ENCODE measurements at regions not wholly inside any gene's neighbourhood (a gene's known extent, or its start where the extent isn't known, plus 50 kb on each side); places are given as distances from the start of the nearest gene placed in this dataset.

DNA sequence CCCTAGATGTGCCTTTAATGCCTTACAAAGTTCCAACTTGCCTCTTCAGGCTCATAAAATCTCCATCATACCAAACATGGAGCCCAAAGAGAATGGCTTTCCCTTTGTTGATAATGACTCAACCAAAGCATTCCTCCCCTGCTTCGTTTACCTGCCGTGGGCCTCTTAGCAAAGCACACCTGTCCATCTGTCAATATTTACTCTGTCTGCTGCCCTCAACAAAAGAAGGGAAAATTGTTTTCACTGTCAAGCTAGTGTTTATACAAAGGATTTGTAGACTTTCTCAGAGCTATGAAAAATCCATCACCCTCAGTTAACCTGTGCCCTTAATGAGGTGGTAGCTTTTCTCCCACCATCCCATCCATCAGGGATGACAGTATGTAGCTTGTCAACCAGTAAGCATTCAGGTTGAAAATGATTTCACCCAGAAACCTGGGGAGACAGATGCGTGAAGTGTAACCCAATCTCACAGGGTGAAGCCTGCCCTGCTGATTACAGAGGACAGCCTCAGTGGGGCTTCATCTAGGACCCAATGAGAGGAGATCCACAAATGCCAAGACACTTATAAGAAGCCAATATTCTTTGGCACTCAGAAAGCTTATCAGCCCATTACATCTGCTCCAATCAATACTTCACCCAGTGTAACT lies 278.1 kb downstream of the NUAK1 start:
- Histone ChIP-seq H3K4me3 (no peak overlapping the region), H3K9me3 (replicated peaks) (no peaks in the 10 kb centered on the region; the same call in 1 of the 2 replicates), H3K27ac (no peak overlapping the region), H3K36me3 (no peaks in the 10 kb centered on the region), H3K27me3 (replicated peaks) (no peaks in the 10 kb centered on the region), H3K4me1 (replicated peaks) (no peaks in the 10 kb centered on the region)
- DNase-seq (ENCODE audit: low read depth in 1 of 2, low spot score in 2 of 2), result no peak

DNA sequence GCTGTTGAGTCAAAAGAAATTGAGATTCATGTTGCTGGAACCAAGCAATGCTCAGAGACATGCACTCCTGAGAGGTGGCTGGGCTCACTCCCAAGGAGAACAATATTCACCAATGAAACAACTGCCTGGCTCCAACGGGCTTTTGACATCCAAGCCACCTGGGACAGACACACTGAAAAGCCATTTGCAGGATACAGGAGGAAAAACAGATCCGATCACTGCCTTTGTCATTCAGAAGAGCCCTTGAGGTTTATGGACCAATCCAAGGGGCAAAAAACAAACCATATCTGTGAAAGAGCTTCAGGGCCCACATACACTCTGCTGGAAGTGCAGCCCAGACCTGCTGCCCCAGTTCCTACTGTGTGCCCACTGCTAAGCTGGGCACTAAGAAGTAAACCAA lies 277.5 kb downstream of the NUAK1 start:
- no peaks in the 10 kb centered on the region for H3K36me3 ChIP-seq
- H3K27ac ChIP-seq, result no peak overlapping the region
- no peaks in the 10 kb centered on the region for H3K27me3 ChIP-seq (replicated peaks)
- no peak overlapping the region for H3K4me3 ChIP-seq
- DNase-seq (ENCODE audit: low read depth in 1 of 2, low spot score in 2 of 2), result no peak
- no peaks in the 10 kb centered on the region for H3K4me1 ChIP-seq (replicated peaks)
- no peaks in the 10 kb centered on the region; the same call in 1 of the 2 replicates for H3K9me3 ChIP-seq (replicated peaks)

DNA sequence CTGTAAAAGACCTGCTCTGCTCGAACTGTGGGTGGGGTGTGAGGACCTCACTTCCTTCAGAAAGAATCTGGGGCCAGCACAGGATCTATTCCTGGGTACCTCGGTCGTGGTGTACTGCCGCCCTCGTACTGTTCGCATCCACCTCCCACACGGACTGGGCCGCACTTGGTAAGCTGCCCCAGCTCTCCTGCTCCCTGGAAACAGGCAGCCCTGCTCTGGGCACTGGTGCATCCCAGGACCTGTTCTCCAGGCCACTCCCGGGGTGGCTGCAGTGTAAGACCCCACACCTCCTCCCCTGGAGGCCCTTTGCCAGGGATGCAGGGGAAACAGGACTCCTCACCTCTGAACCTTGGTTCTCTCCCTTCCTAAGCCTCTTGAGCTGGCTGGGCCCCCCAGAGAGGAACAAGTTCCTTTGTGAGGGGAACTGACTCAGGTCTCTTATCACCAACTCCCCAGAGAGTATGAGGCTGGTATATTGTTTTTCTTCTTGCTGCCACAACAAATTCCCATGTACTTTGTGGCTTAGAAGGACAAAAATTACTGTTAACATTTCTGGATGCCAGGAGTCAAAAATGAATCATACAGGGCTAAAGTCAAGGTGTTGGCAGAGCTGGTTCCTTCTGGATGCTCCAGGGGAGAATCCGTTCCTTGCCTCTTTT lies 276.5 kb downstream of the NUAK1 start:
- Histone ChIP-seq H3K9me3 (replicated peaks) (no peaks in the 10 kb centered on the region; the same call in 1 of the 2 replicates), H3K27me3 (replicated peaks) (no peaks in the 10 kb centered on the region), H3K4me3 (no peak overlapping the region), H3K27ac (no peak overlapping the region), H3K36me3 (no peaks in the 10 kb centered on the region), H3K4me1 (replicated peaks) (no peaks in the 10 kb centered on the region)
- DNase-seq (ENCODE audit: low read depth in 1 of 2, low spot score in 2 of 2), result no peak

DNA sequence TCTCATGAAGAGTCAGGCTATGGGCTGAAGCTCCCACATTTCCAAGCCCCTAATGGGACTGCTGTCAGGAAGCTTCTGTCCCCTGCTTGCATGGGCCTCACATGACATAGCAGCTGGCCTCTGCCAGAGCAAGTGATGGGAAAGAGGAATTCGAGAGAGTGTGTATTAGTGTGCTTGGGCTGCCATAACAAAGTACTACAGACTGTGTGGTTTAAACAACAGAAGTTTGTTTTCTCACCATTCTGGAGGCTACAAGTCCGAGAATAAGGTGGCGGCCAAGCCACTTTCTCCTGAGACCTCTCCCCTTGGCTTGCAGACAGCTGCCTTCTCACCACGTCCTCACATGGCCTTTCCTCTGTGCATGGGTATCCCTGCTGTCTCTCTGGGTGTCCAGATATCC lies 274.4 kb downstream of the NUAK1 start:
- no peaks in the 10 kb centered on the region for H3K4me1 ChIP-seq (replicated peaks)
- H3K4me3 ChIP-seq, result no peak overlapping the region
- no peak overlapping the region for H3K27ac ChIP-seq
- no peaks in the 10 kb centered on the region for H3K36me3 ChIP-seq
- no peaks in the 10 kb centered on the region; the same call in 1 of the 2 replicates for H3K9me3 ChIP-seq (replicated peaks)
- no peaks in the 10 kb centered on the region for H3K27me3 ChIP-seq (replicated peaks)
- DNase-seq (ENCODE audit: low read depth in 1 of 2, low spot score in 2 of 2), result no peak

DNA sequence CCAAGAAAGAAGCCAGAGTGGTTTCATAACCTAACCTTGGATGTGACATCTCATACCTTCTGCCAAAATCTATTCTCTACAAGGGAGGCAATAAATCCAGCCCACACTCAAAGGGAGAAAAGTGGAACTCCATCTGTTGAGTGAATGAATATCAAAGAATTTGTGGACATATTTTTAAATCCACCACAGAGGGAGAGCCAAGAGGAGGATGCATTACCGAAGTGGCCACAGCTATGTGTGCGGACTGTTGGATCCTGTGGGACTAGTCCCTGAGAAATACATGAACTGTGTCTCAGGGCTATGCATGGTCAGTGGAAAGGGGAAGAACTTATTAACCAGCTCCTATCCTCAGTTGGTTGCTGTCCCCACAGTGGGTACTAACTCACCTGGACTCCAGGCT lies 273.9 kb downstream of the NUAK1 start:
- Histone ChIP-seq H3K4me3 (no peak overlapping the region), H3K36me3 (no peaks in the 10 kb centered on the region), H3K9me3 (replicated peaks) (no peaks in the 10 kb centered on the region; the same call in 1 of the 2 replicates), H3K27ac (no peak overlapping the region), H3K4me1 (replicated peaks) (no peaks in the 10 kb centered on the region), H3K27me3 (replicated peaks) (no peaks in the 10 kb centered on the region)
- no peak for DNase-seq (ENCODE audit: low read depth in 1 of 2, low spot score in 2 of 2)

DNA sequence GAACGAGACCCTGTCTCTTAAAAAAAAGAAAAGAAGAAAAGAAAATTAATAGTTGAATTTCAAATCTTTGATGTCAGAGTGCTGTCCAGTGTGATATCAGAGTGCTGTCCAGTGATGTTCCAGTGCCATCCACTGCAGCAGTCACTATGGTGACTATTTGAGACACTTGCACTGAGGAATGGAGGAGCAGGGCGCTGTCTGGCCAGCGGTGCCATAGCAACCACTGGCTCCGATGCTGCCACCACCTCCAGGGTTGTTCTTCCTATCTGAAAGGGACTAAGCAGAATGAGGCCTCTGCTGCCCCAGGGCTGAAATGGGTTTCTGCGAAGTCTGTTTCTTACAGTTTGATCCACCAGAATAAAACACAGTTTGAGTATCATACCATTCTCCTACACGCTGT lies 272.9 kb downstream of the NUAK1 start:
- Histone ChIP-seq H3K4me3 (no peak overlapping the region), H3K27me3 (replicated peaks) (no peaks in the 10 kb centered on the region), H3K4me1 (replicated peaks) (no peaks in the 10 kb centered on the region), H3K27ac (no peak overlapping the region), H3K36me3 (no peaks in the 10 kb centered on the region), H3K9me3 (replicated peaks) (peaks cover 6% of the 10 kb centered on the region; the same call in 1 of the 2 replicates)
- no peak for DNase-seq (ENCODE audit: low read depth in 1 of 2, low spot score in 2 of 2)

DNA sequence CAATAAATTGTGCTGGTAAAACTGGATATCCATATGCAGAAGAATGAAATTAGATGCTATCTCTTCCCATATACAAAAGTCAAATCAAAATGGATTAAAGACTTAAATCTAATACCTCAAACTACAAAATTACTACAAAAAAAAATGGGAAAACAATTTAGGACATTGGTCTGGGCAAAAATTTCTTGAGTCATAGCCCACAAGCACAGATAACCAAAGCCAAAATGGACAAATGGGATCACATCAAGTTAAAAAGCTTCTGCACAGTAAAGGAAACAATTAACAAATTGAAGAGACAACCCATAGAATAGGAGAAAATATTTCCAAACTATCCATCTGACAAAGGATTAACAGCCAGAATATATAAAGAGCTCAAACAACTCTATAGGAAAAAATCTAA lies 264.6 kb downstream of the NUAK1 start:
- H3K4me1 ChIP-seq (replicated peaks), result no peaks in the 10 kb centered on the region
- no peaks in the 10 kb centered on the region for H3K27me3 ChIP-seq (replicated peaks)
- H3K27ac ChIP-seq, result no peak overlapping the region
- 0 out of 2 replicates have a peak, but pooled peaks cover 6% of the 10 kb centered on the region for H3K9me3 ChIP-seq (replicated peaks)
- no peak for DNase-seq (ENCODE audit: low read depth in 1 of 2, low spot score in 2 of 2)
- no peaks in the 10 kb centered on the region for H3K36me3 ChIP-seq
- no peak overlapping the region for H3K4me3 ChIP-seq

DNA sequence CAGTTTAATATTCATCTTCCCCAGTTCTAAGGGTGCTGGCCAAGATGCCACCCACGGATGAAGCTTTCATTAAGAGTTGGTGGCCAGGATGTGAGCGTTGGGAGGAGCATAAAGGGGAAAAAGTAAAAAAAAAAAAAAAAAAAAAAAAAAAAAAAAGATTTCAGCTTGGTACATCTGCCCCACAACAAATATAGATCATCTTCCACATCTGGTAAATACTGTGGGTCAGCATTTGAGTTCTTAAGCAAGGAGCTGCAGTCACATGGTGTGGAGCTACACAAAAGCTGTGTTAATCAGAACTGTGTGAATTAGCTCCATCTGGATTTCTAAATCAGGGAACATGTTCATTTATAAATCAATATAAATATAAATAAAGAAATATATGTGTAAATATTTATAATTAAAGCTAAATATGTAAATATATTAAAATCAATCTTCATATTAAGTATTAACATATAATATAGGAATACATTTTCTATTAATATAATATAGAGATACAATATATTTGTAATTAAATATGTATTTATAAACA lies 262.3 kb downstream of the NUAK1 start:
- Histone ChIP-seq H3K27me3 (replicated peaks) (no peaks in the 10 kb centered on the region), H3K27ac (no peak overlapping the region), H3K4me3 (no peak overlapping the region), H3K4me1 (replicated peaks) (no peaks in the 10 kb centered on the region), H3K9me3 (replicated peaks) (no peaks in the 10 kb centered on the region), H3K36me3 (no peaks in the 10 kb centered on the region)
- no peak for DNase-seq (ENCODE audit: low read depth in 1 of 2, low spot score in 2 of 2)

DNA sequence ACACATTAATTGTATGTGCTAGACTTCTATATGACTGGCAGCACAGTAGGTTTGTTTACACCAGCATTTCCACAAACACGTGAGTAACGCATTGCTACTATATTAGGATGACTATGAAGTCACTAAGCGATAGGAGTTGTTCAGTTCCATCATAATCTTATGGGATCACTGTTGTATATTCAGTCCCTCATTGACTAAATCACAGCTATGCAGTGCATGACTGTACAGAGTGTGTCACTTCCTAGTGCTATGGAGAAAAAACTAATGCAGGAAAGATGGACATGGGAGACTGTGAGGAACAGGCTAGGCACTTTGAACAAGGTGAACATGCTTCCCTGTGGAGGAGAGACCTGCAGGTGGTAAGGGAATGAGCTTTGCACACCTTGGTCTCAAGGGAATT lies 259.8 kb downstream of the NUAK1 start:
- no peak for DNase-seq (ENCODE audit: low read depth in 1 of 2, low spot score in 2 of 2)
- no peaks in the 10 kb centered on the region for H3K36me3 ChIP-seq
- H3K4me1 ChIP-seq (replicated peaks), result no peaks in the 10 kb centered on the region
- no peaks in the 10 kb centered on the region for H3K9me3 ChIP-seq (replicated peaks)
- no peaks in the 10 kb centered on the region for H3K27me3 ChIP-seq (replicated peaks)
- H3K4me3 ChIP-seq, result no peak overlapping the region
- no peak overlapping the region for H3K27ac ChIP-seq

DNA sequence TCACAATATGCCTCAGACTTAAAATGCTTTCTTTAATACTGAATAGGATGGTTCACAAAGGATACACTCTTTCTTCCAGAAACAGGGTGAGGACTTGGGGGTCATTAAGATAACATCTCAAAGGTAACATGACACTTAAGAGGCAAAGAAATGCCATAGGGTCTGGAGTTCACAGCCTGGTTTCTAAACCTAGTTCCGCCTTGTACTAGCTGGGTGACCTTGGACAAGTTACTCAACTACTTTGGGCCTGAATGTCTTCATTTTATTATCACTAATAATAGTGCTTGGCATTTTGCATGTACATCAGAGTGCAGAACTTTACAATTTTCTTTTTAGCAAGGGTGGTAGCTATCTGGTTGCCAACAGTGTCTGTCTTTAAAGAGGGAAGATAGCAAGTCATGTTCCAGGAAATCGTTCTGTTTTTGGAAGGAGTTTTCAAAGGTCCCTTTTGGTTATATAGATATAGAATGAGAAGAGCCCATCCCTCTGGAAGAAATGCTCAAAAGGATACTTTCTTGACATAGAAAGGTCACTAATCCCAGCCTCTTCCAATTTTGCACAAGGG lies 257.8 kb downstream of the NUAK1 start:
- H3K27ac ChIP-seq, result no peak overlapping the region
- DNase-seq (ENCODE audit: low read depth in 1 of 2, low spot score in 2 of 2), result no peak
- no peak overlapping the region for H3K4me3 ChIP-seq
- no peaks in the 10 kb centered on the region; the same call in 1 of the 2 replicates for H3K9me3 ChIP-seq (replicated peaks)
- no peaks in the 10 kb centered on the region for H3K4me1 ChIP-seq (replicated peaks)
- H3K27me3 ChIP-seq (replicated peaks), result no peaks in the 10 kb centered on the region
- H3K36me3 ChIP-seq, result no peaks in the 10 kb centered on the region

DNA sequence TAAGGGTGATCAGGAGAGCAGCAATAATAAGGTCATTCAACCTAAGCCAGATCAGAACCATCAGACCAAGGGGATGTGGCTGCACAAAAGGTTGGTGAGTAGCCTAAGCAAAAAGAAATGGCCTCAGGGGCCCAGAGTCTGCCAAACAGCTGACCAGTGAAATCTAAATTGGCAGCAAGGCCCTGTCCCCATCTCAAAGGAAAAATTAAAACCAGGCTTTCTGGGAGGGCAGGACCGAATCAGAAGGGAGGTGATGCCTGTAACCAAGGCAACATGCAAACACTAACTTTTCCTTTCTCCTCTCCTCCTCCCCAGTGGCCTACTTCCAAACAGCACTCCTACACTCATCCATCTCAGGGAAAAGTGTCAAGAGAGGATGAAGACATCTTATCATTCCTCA lies 256.4 kb downstream of the NUAK1 start:
- Histone ChIP-seq H3K9me3 (replicated peaks) (no peaks in the 10 kb centered on the region; the same call in 1 of the 2 replicates), H3K4me1 (replicated peaks) (no peaks in the 10 kb centered on the region), H3K27ac (no peak overlapping the region), H3K36me3 (no peaks in the 10 kb centered on the region), H3K4me3 (no peak overlapping the region), H3K27me3 (replicated peaks) (no peaks in the 10 kb centered on the region)
- no peak for DNase-seq (ENCODE audit: low read depth in 1 of 2, low spot score in 2 of 2)

DNA sequence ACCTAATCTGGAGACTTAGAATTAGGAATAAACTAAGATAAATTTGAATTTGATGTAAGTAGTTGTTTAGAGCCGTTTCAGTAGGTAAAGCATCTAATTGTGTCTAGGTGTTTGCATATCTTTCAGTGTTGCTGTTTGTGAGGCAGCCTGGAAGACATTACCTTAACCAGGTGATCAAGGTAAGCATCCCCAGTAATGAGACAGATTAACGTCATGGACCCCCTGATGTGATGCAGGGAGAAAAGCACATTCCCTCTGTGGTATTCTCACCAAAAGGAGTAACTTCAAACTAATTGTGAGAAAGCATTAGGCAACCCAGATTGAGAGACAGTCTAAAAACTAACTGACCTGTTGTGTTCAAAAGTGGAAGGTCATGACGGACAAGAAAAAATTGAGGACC lies 251.6 kb downstream of the NUAK1 start:
- Histone ChIP-seq H3K36me3 (no peaks in the 10 kb centered on the region), H3K27ac (no peak overlapping the region), H3K9me3 (replicated peaks) (no peaks in the 10 kb centered on the region; the same call in 1 of the 2 replicates), H3K4me1 (replicated peaks) (no peaks in the 10 kb centered on the region), H3K27me3 (replicated peaks) (no peaks in the 10 kb centered on the region), H3K4me3 (no peak overlapping the region)
- no peak for DNase-seq (ENCODE audit: low read depth in 1 of 2, low spot score in 2 of 2)

DNA sequence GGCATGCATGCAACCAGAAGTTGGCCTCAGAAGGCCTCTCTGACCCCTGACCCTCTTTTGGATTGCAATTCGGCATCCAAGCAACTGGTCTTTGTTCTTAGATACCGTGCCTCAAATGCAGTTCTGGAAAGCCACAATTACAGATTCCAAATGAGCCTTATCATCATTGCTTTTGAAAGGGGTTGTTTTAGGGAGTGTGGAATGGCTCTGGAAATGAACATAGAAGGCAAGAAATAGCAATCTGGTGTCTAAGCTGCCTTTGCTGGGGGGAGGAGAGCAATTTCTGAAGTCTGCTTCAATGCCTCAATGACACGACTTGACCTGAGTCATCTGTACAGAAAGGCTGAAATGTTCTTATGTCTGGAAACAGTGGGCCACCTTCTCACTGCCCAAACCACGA lies 250.1 kb downstream of the NUAK1 start:
- H3K27ac ChIP-seq, result no peak overlapping the region
- no peak overlapping the region for H3K4me3 ChIP-seq
- no peak for DNase-seq (ENCODE audit: low read depth in 1 of 2, low spot score in 2 of 2)
- no peaks in the 10 kb centered on the region for H3K36me3 ChIP-seq
- no peaks in the 10 kb centered on the region; the same call in 1 of the 2 replicates for H3K9me3 ChIP-seq (replicated peaks)
- no peaks in the 10 kb centered on the region for H3K4me1 ChIP-seq (replicated peaks)
- no peaks in the 10 kb centered on the region for H3K27me3 ChIP-seq (replicated peaks)

DNA sequence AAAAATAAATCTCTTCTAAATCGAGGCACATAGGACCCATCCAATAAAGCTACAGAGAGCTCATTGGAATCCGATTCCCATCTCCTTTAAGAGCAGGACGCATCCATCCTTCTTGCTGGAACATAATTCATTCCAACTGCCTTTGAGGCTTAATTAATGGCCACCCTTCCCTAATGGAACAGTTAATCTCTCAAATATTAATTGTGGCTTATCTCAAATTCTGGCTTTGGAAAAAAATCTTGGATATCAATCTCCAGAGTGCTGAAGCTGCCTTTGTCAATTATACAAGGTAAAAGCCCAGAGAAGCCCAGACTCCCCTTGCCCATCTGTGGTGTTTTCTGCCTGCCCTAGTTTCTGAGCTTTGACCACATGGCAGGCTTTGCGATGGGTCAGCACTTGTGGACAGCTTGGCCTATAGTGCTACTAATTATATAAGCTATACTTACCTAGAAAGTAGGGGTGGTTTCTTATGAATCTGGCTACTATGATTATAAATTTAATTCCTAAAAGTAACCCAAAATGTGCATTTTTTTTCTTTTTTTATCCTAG lies 246.3 kb downstream of the NUAK1 start:
- Histone ChIP-seq H3K9me3 (replicated peaks) (no peaks in the 10 kb centered on the region), H3K27me3 (replicated peaks) (no peaks in the 10 kb centered on the region), H3K27ac (no peak overlapping the region), H3K4me3 (no peak overlapping the region), H3K36me3 (no peaks in the 10 kb centered on the region), H3K4me1 (replicated peaks) (no peaks in the 10 kb centered on the region)
- no peak for DNase-seq (ENCODE audit: low read depth in 1 of 2, low spot score in 2 of 2)

Measured in SJSA1 (cell line).